ENCODE measurements at regions not wholly inside any gene's neighbourhood (a gene's known extent, or its start where the extent isn't known, plus 50 kb on each side); places are given as distances from the start of the nearest gene placed in this dataset.
"Not testable (repeated sequence)": the region's sequence is repeated elsewhere in the genome, so short reads cannot be mapped to it uniquely, and the experiment has no call there.

GRCh38 chr5:105259581-105260217 lies 1697.1 kb upstream of the NUDT12 start:
- no peak for DNase-seq

GRCh38 chr5:105238561-105238960 lies 1676.0 kb upstream of the NUDT12 start:
- DNase-seq: no peak

- DNase-seq: no peak
Observed at GRCh38 chr5:105230516-105231157, 1668.0 kb upstream of the NUDT12 start.

DNA sequence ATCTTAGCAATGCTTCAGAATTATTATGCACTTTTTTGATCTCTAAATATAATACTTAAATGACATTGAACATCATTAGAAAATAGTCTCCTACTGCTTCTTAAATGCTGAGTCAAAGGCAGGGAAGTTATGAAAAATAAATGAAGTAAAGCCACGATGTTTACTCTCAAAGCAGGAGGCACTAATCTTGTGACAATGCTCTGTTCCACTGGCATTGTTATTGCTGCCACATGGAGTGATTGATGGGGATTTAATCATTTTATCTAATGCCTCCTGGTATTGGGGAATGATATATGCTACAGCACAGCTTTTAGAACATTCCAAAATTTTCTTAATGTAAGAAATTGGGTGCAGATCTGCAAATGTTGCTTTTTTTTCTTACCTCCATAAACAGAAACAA lies 1655.4 kb upstream of the NUDT12 start:
- no peak for DNase-seq

DNA sequence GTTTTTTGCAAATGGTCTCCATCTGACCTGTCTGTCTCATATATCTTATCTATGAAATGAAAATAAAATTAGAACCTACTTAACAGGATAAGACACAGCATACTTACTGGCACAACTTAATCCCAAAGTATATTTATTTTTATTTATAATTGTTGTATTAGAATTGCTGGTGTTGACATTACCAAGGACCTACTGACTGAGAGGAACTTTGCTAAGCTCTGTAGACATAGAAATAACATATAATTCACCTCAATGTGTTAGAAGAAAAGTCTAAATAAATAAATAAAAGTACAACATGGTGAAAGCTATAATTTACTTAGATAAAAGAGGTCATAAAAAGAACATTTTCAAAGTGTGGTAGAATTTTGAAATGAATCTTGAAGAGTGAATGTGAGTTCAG lies 1650.5 kb upstream of the NUDT12 start:
- no peak for DNase-seq

GRCh38 chr5:105207066-105207465 lies 1644.5 kb upstream of the NUDT12 start:
- DNase-seq: no peak

GRCh38 chr5:105197531-105197930 lies 1634.9 kb upstream of the NUDT12 start:
- no peak for DNase-seq

- no peak for DNase-seq
Observed at GRCh38 chr5:105195765-105196164, 1633.2 kb upstream of the NUDT12 start.

DNA sequence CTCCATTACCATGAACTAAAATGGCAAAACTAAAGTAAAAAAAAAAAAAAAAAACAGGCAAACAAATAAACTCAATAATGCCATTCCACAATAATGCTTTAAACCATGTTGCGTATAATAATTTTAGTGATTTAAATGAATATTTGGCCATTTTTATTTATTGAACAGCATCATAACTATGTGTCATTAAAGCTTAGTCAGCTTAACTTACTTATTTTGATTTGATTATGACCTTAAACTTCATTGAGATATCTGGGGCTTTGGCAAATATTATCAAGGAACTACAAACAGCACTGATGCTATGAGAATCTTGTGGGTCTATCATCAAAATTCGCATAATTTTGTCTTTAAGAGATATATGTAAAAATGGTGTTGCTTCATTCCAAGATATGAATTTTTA lies 1610.3 kb upstream of the NUDT12 start:
- no peak for DNase-seq

DNA sequence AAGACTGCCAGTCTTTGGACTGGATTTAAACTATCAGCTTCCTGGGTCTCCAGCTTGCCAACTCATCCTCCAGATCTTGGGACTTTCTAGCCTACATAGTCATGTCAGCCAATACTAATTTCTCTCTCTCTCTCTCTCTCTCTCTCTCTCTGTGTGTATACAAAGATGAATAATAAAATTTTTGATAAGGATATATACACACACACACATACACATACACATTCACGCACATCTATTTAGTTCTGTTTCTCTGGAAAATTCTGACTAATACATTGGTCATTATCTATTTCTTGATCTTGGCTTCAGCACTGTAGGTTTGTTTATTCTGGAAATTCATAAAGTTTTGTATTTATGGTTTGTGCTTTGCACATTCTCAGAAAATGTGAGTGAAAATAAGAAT lies 1606.2 kb upstream of the NUDT12 start:
- no peak for DNase-seq

GRCh38 chr5:105167092-105167491 lies 1604.5 kb upstream of the NUDT12 start:
- DNase-seq: no peak

- no peak for DNase-seq
Observed at GRCh38 chr5:105163547-105163946, 1601.0 kb upstream of the NUDT12 start.

- DNase-seq: not testable (repeated sequence)
Observed at GRCh38 chr5:105162557-105162956, 1600.0 kb upstream of the NUDT12 start.

DNA sequence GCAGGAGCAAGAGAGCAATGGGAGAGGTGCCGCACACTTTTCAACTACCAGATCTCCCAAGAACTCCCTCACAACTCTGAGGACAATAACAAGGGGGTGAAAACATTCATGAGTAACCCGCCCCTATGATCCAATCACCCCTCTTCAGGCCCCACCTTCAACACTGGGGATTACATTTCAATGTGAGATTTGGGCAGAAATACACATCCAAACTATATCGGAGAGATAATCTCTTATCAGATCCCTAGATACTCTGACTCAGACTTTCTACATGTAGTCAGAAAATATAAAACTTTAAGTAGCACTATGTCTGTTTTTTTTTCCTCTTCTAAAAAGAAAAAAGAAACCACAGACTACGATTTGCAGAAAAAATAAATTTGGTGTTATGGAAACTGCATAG lies 1595.9 kb upstream of the NUDT12 start:
- no peak for DNase-seq

- no peak for DNase-seq
Observed at GRCh38 chr5:105150323-105150722, 1587.7 kb upstream of the NUDT12 start.

- no peak for DNase-seq
Observed at GRCh38 chr5:105146867-105147266, 1584.3 kb upstream of the NUDT12 start.

DNA sequence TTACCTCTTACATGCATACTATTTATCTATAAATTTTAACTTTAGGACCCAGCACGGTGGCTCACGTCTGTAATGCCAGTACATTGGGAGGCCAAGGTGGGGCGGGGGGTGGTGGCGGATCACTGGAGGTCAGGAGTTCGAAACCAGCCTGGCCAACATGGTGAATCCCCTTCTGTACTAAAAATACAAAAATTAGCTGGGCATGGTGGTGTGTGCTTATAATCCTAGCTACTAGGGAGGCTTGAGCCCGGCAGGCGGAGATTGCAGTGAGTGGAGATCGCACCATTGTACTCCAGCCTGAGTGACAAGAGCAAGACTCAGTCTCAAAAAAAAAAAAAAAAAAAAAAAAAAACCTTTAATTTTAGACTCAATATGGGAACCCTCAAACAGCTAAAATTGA lies 1582.6 kb upstream of the NUDT12 start:
- DNase-seq: no peak

DNA sequence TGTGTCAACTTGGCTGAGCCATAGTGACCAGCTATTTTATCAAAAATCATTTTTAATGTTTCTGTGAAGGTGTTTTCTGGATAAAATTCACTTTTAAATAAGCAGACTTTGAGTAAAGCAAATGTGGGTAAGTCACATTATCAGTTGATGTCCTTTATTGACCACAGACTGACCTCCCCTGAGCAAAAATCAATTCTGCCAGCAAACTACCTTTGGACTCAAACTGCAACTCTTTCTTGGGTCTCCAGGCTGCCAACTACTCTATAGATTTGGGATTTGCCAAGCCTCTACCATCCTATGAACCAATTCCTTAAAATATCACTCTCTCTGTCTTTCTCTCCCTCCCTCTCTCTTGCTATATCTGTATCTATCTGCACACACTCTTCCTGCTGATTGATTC lies 1571.7 kb upstream of the NUDT12 start:
- no peak for DNase-seq

DNA sequence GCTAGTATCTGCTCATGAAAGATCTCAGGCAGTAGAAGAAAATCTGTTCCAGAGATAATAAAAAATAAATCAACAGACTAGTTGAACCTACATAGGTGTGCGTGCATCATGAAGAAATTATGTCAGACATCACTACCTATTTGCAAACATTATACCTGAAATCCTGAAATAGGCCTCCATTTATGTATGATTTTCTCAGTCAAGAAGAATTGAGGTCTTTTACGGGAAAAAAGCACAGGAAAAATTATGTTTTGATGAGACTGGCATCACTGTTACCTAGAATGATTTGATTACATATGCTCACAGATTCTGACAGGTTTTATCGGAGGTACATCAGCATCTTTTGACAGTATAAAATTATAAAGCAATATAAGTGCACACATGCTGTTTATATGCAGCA lies 1570.5 kb upstream of the NUDT12 start:
- DNase-seq: no peak

DNA sequence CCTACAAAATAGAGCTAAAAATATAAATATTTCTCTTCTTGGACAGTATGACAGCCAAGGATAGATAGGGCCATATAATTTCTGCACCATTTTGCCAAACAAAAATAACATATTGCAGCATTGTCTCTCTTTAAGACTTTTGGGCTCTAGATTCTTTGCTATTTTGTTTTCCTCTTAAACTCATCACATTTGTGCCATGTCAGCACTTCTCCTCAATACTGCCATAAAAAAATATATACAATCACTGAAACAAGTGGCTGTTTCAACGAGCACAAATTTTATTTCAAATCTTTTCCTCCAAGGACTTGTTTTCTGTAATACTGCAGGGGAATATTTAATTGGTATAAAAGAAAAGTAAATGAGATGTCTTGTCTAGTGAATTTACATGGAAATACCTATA lies 1570.0 kb upstream of the NUDT12 start:
- DNase-seq: no peak

DNA sequence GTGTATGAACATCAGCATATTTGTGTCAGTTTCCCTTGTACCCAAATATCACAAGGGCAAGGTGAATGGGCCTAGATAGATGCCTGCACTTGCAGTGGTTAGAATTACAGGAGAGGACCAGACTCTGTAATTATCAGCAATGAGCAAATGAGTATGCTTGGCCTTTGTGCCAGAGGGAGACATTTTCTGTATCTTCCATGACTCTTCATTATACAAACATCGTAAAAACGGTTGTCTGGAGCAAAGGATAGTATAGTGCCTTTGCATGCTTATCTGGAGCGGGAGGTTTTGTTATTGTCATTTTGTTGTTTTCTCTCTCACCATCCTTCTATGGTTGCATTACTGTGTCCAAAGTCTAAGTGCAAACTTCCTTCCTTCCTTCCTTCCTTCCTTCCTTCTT lies 1568.5 kb upstream of the NUDT12 start:
- DNase-seq: no peak

GRCh38 chr5:105101577-105101976 lies 1539.0 kb upstream of the NUDT12 start:
- DNase-seq: no peak

GRCh38 chr5:105088961-105089360 lies 1526.4 kb upstream of the NUDT12 start:
- DNase-seq: no peak

- DNase-seq: no peak
Observed at GRCh38 chr5:105088102-105088501, 1525.5 kb upstream of the NUDT12 start.

GRCh38 chr5:105057893-105058292 lies 1495.3 kb upstream of the NUDT12 start:
- DNase-seq: no peak
